ENCODE measurements at regions not wholly inside any gene's neighbourhood (a gene's known extent, or its start where the extent isn't known, plus 50 kb on each side); places are given as distances from the start of the nearest gene placed in this dataset.

DNA sequence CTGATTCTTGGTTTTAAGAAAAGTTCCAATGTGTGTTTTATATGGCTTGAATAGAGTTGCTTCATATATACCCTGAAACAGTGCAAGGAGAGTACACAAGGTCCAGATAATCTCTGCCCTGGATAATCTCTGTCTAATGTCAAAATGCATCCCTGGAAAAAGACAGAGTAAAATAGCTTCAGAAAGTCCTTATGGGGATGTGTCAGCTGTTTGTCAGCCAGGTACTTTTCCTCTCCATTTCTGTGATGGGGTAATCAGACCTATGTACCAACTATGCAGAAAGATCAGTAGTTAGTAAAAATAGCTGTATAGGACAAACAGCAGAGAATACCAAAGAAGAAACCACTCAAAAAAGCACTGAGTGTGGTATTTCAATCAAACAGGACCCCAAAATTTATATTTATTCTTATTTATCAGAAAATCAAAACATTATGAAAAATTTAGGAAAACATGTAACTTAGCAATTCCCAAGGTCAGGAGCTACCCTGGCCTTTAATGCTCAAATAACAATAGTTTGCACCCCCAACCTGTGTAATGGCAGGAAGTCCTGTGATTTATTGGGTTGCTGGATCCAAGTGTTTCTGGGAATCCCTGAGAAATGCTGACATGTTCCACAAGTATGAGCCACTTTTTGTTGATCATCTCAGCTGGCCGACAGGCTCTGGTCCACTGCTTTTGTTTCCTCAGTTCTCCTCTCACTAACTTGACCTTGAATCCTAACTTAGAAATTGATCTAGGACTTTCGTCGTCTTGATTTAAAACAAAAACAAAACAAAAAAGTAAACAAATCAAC, 69.6 kb downstream of the MDH1 start:
- no peak for DNase-seq (ENCODE audit: low read depth, low spot score)
- no peak overlapping the region for H3K4me3 ChIP-seq (ENCODE audit: low read length)

DNA sequence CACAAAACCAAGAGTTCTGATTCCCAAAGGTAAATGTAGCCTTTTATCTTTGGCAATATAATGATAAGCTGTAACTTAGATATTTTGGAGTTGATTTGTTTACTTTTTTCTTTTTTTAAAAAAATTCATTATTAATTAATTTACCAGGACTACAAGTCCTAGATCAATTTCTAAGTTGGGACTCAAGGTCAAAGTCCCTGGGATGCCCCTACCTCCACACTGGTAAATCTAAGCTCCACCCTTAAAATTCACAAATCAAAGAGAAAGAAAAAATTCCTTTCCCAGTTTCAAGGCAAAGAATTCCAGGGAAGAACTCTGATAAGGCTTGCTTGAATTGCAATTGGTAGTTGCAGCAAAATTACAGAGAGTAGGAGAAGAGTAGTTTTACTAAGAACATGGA, 71.3 kb downstream of the MDH1 start:
- DNase-seq (ENCODE audit: low read depth, low spot score), result no peak

DNA sequence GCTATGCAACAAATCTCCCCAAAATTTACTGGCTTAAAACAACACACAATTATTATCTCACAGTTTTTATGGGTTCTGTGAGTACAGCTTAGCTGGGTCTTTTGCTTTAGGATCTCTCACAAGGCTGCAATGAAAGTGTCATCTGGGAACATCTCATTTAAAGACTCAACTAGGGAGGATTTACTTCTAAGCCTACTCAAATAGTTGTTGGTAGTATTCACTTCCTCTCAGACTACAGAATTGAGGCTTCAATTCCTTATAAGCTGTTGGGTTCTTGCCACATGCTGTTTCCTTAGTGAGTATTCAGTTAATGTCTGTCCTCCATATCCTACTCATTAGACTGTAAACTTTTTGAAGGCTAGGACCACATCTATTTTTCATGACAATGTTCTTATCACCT, 72.3 kb downstream of the MDH1 start:
- DNase-seq (ENCODE audit: low read depth, low spot score), result no peak
- H3K4me3 ChIP-seq (ENCODE audit: low read length), result no peak overlapping the region

More for the DNA sequence above, 71.3 kb downstream of the MDH1 start:
- no peak overlapping the region for H3K4me3 ChIP-seq (ENCODE audit: low read length)

DNA sequence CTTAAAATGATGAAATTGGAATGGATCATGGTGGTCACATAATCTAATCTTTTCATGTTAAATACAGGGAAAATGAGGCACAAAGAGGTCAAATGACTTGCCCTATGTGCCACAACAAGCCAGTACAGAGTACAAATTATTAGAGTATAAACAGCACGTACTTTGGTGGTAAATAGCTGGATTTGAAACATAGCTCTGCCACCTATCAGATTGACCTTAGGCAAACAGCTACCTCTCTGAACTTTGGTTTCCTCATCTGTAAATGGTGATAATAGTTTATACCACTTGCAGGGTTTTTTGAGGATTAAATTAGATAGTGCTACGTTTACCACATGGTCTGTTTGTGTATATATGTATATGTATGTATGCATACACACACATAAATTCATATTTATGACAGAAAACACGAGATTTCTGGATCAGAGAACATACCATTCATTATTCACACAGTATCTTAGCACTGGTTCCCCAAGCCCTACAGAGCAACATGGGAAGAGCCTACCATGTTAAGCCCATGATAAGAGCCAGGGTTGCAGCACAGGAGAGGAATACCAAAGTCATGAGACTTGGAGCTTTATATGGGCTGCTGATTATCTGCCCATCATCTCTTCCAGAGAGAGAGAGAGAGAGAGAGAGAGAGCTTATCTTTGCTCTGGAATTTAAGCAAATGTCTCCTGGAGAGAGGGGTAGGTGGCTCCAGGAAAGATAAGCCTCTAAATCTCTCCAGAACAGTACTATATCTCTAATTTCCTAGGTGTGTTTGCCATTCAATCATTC, 73.5 kb downstream of the MDH1 start:
- no peak for DNase-seq (ENCODE audit: low read depth, low spot score)
- H3K4me3 ChIP-seq (ENCODE audit: low read length), result no peak overlapping the region

DNA sequence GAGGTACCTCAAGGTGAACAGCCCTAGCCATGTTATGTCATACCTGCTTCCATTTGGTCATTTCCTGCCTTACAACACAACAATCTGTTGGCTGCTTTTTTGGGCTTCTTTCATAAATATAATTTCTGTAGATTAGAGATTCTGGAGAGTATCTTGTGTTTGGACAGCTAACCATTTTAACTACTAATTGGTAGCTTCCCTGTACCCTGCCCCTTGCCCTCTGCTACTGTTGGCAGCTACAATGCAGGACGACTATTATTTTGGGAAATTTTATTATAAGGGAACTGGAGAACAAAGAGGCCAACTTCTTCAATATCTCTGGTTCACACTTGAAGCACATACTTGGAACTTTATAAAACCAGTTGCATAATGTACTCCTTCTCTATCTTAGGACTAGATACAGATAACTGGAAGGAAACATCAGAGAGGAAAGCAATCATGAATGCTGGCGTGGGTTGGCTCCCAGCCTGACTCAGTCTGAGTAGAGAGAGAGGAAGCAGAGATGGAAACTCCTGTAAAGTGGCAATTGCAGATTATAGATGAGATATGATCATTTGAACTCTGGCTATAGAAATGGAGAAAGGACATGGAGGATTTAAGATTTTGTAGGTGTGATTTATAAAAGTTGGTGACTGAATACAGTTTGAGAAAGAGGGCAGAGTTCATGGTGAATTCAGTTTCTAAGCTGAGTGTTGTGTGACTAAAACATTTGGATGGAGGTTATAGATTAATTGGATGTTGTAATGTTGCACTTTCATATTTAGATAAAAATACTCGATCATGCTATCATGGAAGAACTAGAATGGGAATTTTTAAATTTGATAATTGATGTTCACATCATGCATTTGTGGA, 74.5 kb downstream of the MDH1 start:
- DNase-seq (ENCODE audit: low read depth, low spot score), result no peak

DNA sequence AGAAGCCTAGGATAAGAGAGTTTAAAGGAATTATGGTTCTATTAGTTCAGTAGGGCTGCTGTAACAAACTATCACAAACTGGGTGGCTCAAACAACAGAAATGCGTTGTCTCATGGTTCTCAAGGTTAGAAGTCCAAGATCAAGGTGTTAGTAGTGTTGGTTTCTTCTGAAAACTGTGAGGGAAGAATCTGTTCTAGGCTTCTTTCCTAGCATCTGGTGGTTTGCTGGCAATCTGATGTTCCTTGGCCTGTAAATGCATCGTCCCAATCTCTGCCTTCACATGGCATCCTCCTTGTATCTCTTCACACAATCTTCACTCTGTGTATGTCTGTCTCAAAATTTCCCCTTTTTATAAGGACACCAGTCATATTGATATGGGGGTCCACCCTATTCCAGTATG, 76.3 kb downstream of the MDH1 start:
- H3K4me3 ChIP-seq (ENCODE audit: low read length), result no peak overlapping the region
- no peak for DNase-seq (ENCODE audit: low read depth, low spot score)

More for the DNA sequence above, 74.5 kb downstream of the MDH1 start:
- H3K4me3 ChIP-seq (ENCODE audit: low read length), result no peak overlapping the region

DNA sequence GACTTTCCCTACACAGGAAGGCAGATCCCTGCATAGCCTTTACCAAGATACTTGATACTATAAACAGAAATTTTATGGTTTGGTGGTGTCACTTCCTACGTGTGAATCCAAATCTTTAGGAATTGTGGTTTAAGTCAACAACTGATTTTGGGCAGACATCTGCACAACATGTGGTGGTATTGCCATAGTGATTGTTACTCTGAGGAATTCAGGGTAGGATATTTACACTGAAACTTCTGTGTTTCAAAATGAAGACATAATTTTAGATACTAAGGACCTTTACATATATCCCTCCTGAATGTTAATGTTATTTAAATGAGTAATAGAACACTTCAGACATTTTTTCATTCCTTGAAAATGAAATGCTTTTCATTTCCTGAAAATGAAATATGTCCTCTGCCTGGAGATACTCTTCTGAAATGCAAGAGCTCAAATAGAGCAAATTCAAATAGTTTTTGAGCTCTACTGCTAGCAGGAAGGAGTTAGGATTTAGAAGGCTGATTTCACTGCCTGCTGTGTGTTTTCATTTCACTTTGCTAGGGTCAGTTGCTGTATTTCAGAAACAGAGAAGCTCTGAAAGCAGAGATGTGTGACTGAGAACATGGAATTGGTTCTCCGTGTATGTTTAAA, 77.2 kb downstream of the MDH1 start:
- no peak overlapping the region for H3K4me3 ChIP-seq (ENCODE audit: low read length)
- no peak for DNase-seq (ENCODE audit: low read depth, low spot score)

DNA sequence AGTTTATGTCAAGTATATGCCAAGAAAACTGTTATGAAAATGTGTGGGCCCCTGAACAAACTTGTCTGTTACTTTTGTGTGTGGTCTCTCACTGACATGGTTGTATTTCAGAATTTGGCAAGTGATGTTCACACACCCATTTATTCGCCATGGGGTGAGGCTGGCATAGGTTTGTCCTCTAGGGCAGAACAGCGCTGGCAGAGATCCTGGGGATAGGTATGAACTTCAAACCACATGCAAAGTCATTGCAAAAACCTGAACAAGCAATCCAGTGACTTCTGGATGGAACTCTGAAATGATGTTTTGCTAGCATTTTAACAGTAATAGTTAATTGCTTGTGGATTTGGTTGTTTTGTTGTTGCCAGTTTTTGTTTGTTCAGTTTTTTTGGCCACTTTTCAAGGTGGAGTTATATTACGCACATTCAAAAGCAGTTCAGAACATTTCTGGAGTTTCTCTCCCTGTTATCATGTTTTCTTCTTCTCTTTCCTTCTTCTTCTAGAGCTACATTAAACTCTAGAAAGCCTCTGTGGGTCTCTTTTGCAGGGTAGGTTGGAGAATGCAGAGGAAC, 78.5 kb downstream of the MDH1 start:
- DNase-seq (ENCODE audit: low read depth, low spot score), result no peak
- no peak overlapping the region for H3K4me3 ChIP-seq (ENCODE audit: low read length)

DNA sequence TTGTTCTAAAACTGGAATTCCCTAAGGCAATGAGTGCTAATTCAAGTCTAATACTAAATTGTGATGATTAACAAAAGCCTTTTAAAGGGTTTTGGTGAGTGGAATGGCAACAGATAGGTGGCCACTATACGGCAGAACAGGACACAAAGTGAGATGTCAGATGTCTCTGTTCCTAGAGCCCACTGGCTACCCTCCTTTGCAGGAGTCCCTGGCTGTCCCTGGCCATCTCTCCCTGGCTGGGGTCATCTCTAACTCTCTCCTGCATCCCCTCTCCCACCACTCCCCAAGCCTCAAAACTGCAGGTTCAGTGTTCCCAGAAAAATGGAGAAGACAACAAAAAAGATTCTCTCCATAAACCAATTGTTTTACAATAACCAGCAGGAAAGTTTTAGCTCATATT, 79.2 kb downstream of the MDH1 start:
- no peak for DNase-seq (ENCODE audit: low read depth, low spot score)

DNA sequence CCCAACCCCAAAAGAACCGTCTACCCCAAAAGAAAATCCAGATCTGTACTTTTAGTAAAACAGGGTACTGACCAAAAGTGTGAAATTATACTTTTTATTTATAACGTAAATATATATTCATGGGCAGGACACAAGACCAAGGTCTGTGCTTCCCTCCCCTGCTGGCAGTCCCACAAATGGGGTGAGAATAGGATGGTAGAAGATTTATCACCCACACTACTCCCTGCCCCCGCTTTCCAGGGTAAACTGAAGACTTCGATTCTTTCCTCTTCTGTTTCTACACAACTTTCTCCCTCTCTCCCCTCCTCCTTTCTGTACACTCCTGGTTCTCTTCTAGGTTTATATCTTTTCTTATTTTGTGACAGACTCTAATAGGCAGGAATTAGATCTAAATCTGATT, 79.7 kb downstream of the MDH1 start:
- no peak for DNase-seq (ENCODE audit: low read depth, low spot score)
- no peak overlapping the region for H3K4me3 ChIP-seq (ENCODE audit: low read length)

More for the DNA sequence above, 79.2 kb downstream of the MDH1 start:
- no peak overlapping the region for H3K4me3 ChIP-seq (ENCODE audit: low read length)

DNA sequence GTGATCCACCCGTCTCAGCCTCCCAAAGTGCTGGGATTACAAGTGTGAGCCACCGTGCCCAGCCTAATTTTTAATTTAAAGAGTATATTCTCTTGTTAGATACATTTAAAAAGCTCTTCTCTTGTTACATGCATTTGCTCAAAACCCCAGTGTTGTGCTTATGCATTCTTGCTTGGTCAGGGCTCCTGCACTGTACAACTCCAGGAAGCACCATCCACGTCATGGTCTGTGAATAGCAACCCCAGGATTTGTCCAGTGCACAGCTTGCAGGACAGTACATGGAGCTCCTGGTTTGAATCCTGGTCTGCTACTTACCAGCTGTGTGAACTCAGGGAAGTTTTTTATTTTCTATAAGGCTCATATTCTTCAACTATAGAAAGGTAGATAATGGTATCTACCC, 80.8 kb downstream of the MDH1 start:
- no peak for DNase-seq (ENCODE audit: low read depth, low spot score)

DNA sequence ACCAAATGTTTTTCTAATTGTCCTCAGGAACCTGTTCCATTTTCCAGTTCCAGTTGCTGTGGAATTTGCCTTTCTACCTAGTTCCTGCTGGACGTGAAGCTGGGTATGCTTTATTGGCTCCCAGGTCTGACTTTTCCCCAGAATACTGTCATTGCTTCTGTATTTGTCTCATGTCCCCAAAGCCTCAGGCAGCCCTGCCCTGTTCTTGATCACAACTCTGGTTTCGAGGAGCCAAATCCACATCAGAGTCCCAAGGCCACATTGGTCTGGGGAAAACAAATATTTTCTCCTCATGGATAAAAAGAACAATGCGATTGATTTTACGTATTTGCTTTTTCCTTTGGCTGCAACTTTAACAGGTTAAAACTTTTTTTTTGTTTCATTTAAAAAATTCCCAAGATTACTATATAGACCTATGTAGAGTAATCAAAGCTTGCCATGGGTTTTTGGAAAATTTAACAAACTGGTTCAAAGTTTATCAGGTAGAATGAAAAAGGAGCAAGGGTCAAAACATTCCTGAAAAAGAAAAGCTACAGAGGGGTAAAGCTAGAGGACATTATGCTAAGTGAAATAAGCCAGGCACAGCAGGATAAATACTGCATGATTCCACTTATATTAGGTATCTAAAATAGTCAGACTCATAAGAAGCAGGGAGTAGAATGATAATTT, 85.2 kb downstream of the MDH1 start:
- DNase-seq (ENCODE audit: low read depth, low spot score), result no peak
- H3K4me3 ChIP-seq (ENCODE audit: low read length), result no peak overlapping the region

More for the DNA sequence above, 80.8 kb downstream of the MDH1 start:
- no peak overlapping the region for H3K4me3 ChIP-seq (ENCODE audit: low read length)

DNA sequence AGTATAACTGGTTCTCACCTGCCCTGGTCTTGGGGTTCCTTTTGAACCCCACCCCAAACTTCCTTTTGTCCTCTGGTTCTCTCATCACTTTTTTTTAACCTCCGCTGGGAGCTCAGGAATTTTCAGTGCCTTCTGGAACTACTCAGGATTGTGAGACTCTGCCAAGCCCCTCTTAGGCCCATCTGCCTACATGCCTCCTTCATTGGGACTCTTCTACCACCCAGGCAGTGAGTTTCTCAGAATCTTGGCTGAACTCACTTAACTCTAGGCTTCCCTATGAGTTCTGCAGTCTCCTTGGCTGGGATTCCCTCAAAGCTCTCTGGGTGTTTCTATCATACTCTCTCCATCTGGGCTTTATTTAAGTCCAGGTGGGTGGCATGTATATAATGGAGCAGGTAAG, 86.3 kb downstream of the MDH1 start:
- no peak for DNase-seq (ENCODE audit: low read depth, low spot score)
- H3K4me3 ChIP-seq (ENCODE audit: low read length), result no peak overlapping the region

DNA sequence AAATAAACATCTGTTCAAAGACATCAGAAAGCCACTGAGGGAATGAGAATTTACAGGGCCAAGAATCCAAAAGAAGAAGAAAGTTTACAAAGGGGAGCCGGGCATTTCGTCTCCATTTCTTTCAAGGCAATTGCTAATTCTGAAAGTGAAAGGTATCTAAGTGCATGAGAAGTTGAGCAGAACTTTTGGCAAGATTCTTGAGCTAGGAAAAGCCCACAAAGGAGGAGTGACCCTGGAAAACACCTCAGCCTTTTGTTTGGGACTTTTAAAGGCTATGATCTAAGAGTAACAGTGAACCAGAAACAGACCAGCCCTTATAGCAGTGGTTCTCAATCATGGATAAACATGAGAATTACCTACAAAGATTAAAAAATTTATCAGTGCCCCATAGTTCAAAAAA, 87.4 kb downstream of the MDH1 start:
- H3K4me3 ChIP-seq (ENCODE audit: low read length), result no peak overlapping the region
- no peak for DNase-seq (ENCODE audit: low read depth, low spot score)

DNA sequence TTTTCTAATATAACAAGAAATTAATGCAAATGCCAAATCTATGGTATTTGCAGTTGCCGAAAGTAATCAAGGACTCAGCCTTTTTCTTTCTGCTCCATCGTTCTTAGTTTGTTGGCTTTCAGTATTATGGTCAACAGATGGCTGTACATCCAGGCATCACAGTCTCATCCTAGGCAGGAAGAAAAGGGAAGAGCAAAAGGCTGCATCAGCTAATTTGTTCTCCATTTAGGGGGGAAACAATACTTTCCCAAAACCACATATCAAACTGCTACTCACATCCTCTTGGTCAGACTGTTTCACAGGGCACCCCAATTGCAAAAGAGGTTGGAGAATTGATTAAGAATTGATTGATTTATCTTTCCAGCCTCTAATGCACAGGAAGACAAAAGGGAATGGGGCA, 89.3 kb downstream of the MDH1 start:
- DNase-seq (ENCODE audit: low read depth, low spot score), result no peak
- H3K4me3 ChIP-seq (ENCODE audit: low read length), result no peak overlapping the region

DNA sequence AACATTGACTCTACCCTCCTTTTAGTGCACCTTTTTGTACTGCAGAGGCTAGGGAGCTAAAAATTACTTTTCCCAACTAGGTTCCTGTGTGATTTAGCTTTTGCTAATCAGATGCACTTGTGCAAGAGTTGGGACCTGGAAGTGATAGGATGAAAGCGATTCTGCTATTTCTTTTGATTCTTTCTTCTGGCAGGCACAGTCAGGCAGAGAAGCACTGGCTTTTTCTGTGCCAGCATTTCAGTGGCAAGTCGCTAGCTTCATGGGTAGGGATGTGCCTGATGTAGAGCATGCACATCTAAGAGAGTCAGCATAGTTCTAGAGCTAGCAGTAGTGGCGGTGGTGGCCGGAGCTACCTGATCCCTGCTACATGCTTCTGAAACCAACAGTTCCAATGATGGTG, 89.8 kb downstream of the MDH1 start:
- no peak overlapping the region for H3K4me3 ChIP-seq (ENCODE audit: low read length)
- no peak for DNase-seq (ENCODE audit: low read depth, low spot score)

DNA sequence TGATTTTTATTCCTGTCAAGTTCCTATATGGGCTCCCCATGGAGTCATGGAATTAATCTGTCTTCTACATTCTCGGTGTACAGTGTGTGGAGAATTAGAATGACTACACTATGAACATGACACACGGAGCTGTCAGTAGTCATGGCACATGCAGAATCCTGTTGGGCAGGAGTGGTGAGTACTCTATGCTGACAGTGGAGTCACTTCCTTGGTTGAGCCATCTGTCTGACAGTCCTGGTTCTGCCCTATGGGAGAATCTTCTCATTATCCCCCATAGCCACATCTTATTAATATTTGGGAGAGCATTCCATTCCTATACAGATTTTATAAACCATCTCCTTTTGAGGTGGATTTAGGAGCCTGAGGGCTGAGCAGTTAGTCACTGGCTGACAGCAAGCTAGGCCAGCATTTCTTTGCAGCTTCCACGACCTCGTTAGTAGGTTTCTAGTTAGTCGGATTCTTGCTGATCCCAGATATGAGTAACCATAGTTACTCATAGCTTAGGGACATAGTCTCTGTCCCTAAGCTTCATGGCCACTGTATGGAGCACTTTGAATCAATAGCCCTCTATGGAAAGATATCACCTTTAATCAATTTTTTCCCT, 90.6 kb downstream of the MDH1 start:
- DNase-seq (ENCODE audit: low read depth, low spot score), result no peak
- no peak overlapping the region for H3K4me3 ChIP-seq (ENCODE audit: low read length)

DNA sequence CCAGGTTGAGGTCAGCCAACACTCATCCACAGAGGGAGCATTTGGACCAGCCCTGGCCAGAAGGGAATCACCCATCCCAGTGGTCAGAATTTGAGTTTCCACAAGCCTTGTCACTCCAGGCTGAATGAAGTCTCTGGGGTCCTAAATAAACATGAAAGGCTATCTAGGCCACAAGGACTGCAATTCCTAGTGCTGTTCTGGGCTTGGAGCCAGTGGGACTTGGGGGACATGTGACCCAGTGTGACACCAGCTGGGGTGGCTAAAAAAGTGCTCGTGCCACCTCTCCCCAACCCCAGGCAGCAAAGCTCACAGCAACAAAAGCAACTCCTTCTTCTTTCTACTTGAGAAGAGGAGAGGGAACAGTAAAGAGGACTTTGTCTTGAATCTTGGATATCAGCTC, 91.7 kb downstream of the MDH1 start:
- no peak for DNase-seq (ENCODE audit: low read depth, low spot score)
- no peak overlapping the region for H3K4me3 ChIP-seq (ENCODE audit: low read length)

Data from Jurkat, Clone E6-1 (cell line).